ACC112 (cell line): ENCODE measurements at regions not wholly inside any gene's neighbourhood (a gene's known extent, or its start where the extent isn't known, plus 50 kb on each side); places are given as distances from the start of the nearest gene placed in this dataset.
A peak's percentile ranks its signal among the peaks of the same experiment; 100 is the strongest.

Experiments used
- H2AFZ ChIP-seq: fragments of 200-600 bp; sonication (generic); one replicate; pipeline ENCODE4 v1.6.0; 2017; ENCODE audit warnings: antibody characterized with exemption, low read length; ENCODE audit not compliant: unreplicated experiment
- H3K27ac ChIP-seq: fragments of 200-600 bp; sonication (generic); 2 replicates; pipeline ENCODE4 v1.5.1; 2014; ENCODE audit warnings: low read depth, mild to moderate bottlenecking, antibody characterized with exemption, low read length, moderate library complexity
- H3K27me3 ChIP-seq: fragments of 200-600 bp; sonication (generic); 2 replicates; pipeline ENCODE4 v1.6.1; 2014; ENCODE audit warnings: mild to moderate bottlenecking, antibody characterized with exemption, low read length, moderate library complexity, mixed read lengths; ENCODE audit not compliant: insufficient read depth
- H3K36me3 ChIP-seq: fragments of 200-600 bp; sonication (generic); 2 replicates; pipeline ENCODE4 v1.6.1; 2016; ENCODE audit warnings: mild to moderate bottlenecking, antibody characterized with exemption, low read length, moderate library complexity, mixed read lengths; ENCODE audit not compliant: insufficient read depth
- H3K4me1 ChIP-seq: fragments of 200-600 bp; sonication (generic); one replicate; pipeline ENCODE4 v1.6.1; 2016; ENCODE audit warnings: low read length, mixed read lengths; ENCODE audit not compliant: insufficient read depth, unreplicated experiment, control insufficient read depth
- H3K4me3 ChIP-seq: fragments of 200-600 bp; sonication (generic); 2 replicates; pipeline ENCODE4 v1.5.1; 2014; ENCODE audit warnings: mild to moderate bottlenecking, low read depth, low read length
- H3K79me2 ChIP-seq: fragments of 200-600 bp; sonication (generic); one replicate; pipeline ENCODE4 v1.6.0; 2016; ENCODE audit warnings: low read length; ENCODE audit not compliant: control insufficient read depth, unreplicated experiment, insufficient read depth

GRCh38 chr13:108435393-108436149 is 166.1 kb downstream of the TNFSF13B start:
- no peak overlapping the region for H3K27ac ChIP-seq

GRCh38 chr13:108437496-108437895 is 168.0 kb downstream of the TNFSF13B start:
- peaks cover 4% of the 10 kb centered on the region for H3K4me1 ChIP-seq
- no peak overlapping the region for H3K4me3 ChIP-seq
- no peak overlapping the region for H2AFZ ChIP-seq
- no peaks in the 10 kb centered on the region; the same call in none of the 2 replicates for H3K27me3 ChIP-seq
- no peaks in the 10 kb centered on the region for H3K36me3 ChIP-seq
- H3K79me2 ChIP-seq = no peaks in the 10 kb centered on the region
- no peak overlapping the region for H3K27ac ChIP-seq

More at GRCh38 chr13:108435393-108436149, 166.1 kb downstream of the TNFSF13B start:
- no peak overlapping the region for H2AFZ ChIP-seq
- no peaks in the 10 kb centered on the region; the same call in none of the 2 replicates for H3K27me3 ChIP-seq
- no peaks in the 10 kb centered on the region for H3K36me3 ChIP-seq
- no peaks in the 10 kb centered on the region for H3K79me2 ChIP-seq
- H3K4me1 ChIP-seq = peaks cover 4% of the 10 kb centered on the region
- no peak overlapping the region for H3K4me3 ChIP-seq

- Histone ChIP-seq H2AFZ (no peak overlapping the region), H3K36me3 (no peaks in the 10 kb centered on the region), H3K4me1 (peaks cover 4% of the 10 kb centered on the region), H3K27ac (no peak overlapping the region), H3K27me3 (no peaks in the 10 kb centered on the region; the same call in none of the 2 replicates), H3K79me2 (no peaks in the 10 kb centered on the region), H3K4me3 (no peak overlapping the region)
Measured at GRCh38 chr13:108439556-108439955, 170.0 kb downstream of the TNFSF13B start.

GRCh38 chr13:108444448-108444847 is 174.9 kb downstream of the TNFSF13B start:
- no peaks in the 10 kb centered on the region for H3K79me2 ChIP-seq
- H2AFZ ChIP-seq = no peak overlapping the region
- H3K4me3 ChIP-seq = no peak overlapping the region
- no peak overlapping the region for H3K27ac ChIP-seq
- H3K36me3 ChIP-seq = no peaks in the 10 kb centered on the region
- H3K27me3 ChIP-seq = peaks cover 4% of the 10 kb centered on the region; the same call in 1 of the 2 replicates
- H3K4me1 ChIP-seq = no peaks in the 10 kb centered on the region

- H3K79me2 ChIP-seq = no peaks in the 10 kb centered on the region
- no peaks in the 10 kb centered on the region for H3K36me3 ChIP-seq
- no peaks in the 10 kb centered on the region for H3K4me1 ChIP-seq
- no peak overlapping the region for H3K4me3 ChIP-seq
- H3K27ac ChIP-seq = no peak overlapping the region
- peaks cover 15% of the 10 kb centered on the region; the same call in 1 of the 2 replicates for H3K27me3 ChIP-seq
- no peak overlapping the region for H2AFZ ChIP-seq
Measured at GRCh38 chr13:108448891-108449290, 179.4 kb downstream of the TNFSF13B start.

GRCh38 chr13:108451121-108451520 is 178.3 kb upstream of the MYO16 start:
- no peak overlapping the region for H3K4me3 ChIP-seq
- no peaks in the 10 kb centered on the region for H3K4me1 ChIP-seq
- no peaks in the 10 kb centered on the region for H3K79me2 ChIP-seq
- H3K36me3 ChIP-seq = no peaks in the 10 kb centered on the region
- H3K27me3 ChIP-seq = peaks cover 15% of the 10 kb centered on the region; the same call in 1 of the 2 replicates
- H2AFZ ChIP-seq = no peak overlapping the region
- H3K27ac ChIP-seq = no peak overlapping the region

- no peak overlapping the region for H3K4me3 ChIP-seq
- no peaks in the 10 kb centered on the region for H3K79me2 ChIP-seq
- 0 out of 2 replicates have a peak, but pooled peaks cover 3% of the 10 kb centered on the region for H3K27me3 ChIP-seq
- no peak overlapping the region for H2AFZ ChIP-seq
- no peaks in the 10 kb centered on the region for H3K36me3 ChIP-seq
- no peak overlapping the region for H3K27ac ChIP-seq
- no peaks in the 10 kb centered on the region for H3K4me1 ChIP-seq
Measured at GRCh38 chr13:108455320-108455719, 174.1 kb upstream of the MYO16 start.

GRCh38 chr13:108460043-108460442 is 169.4 kb upstream of the MYO16 start:
- Histone ChIP-seq H3K27me3 (no peaks in the 10 kb centered on the region), H3K4me1 (peaks cover 14% of the 10 kb centered on the region), H3K36me3 (no peaks in the 10 kb centered on the region), H3K79me2 (no peaks in the 10 kb centered on the region), H2AFZ (no peak overlapping the region), H3K27ac (no peak overlapping the region), H3K4me3 (no peak overlapping the region)

- Histone ChIP-seq H3K36me3 (no peaks in the 10 kb centered on the region), H3K4me3 (no peak overlapping the region), H3K79me2 (no peaks in the 10 kb centered on the region), H3K4me1 (peaks cover 14% of the 10 kb centered on the region), H3K27ac (no peak overlapping the region), H2AFZ (no peak overlapping the region), H3K27me3 (no peaks in the 10 kb centered on the region)
Measured at GRCh38 chr13:108460746-108461145, 168.7 kb upstream of the MYO16 start.

- H3K4me3 ChIP-seq = no peak overlapping the region
- peaks cover 14% of the 10 kb centered on the region for H3K4me1 ChIP-seq
- H3K27me3 ChIP-seq = no peaks in the 10 kb centered on the region
- no peaks in the 10 kb centered on the region for H3K79me2 ChIP-seq
- no peaks in the 10 kb centered on the region for H3K36me3 ChIP-seq
- peak overlapping the region; percentile 35 for H2AFZ ChIP-seq
- H3K27ac ChIP-seq = peak overlapping the region; percentile 91
Measured at GRCh38 chr13:108463340-108463739, 166.1 kb upstream of the MYO16 start.

- Histone ChIP-seq H3K27me3 (no peaks in the 10 kb centered on the region), H3K4me3 (no peak overlapping the region), H3K79me2 (no peaks in the 10 kb centered on the region), H3K4me1 (no peaks in the 10 kb centered on the region), H3K36me3 (no peaks in the 10 kb centered on the region), H2AFZ (no peak overlapping the region), H3K27ac (no peak overlapping the region)
Measured at GRCh38 chr13:108470921-108471320, 158.5 kb upstream of the MYO16 start.
